Neural cell (in vitro differentiated cells): ENCODE measurements at regions not wholly inside any gene's neighbourhood (a gene's known extent, or its start where the extent isn't known, plus 50 kb on each side); places are given as distances from the start of the nearest gene placed in this dataset.

ENCODE experiments used
- EP300 ChIP-seq: fragments of 450-650 bp; conservative IDR thresholded peaks from 2 replicates; pipeline ENCODE4 v1.6.1; 2014; ENCODE audit warnings: antibody characterized with exemption, mild to moderate bottlenecking, moderate library complexity; ENCODE audit not compliant: poor library complexity, severe bottlenecking
- EZH2 ChIP-seq: fragments of 200-600, 300-800 bp; shearing (Covaris generic), sonication (generic); IDR thresholded peaks from 2 replicates; pipeline ENCODE4 v1.6.1; 2014; ENCODE audit warnings: antibody characterized with exemption, low read length, borderline replicate concordance, mild to moderate bottlenecking; ENCODE audit not compliant: insufficient read depth, poor library complexity, severe bottlenecking
- MXI1 ChIP-seq: fragments of 450-650 bp; conservative IDR thresholded peaks from 2 replicates; pipeline ENCODE4 v1.6.1; 2014; ENCODE audit warnings: antibody characterized with exemption, mild to moderate bottlenecking; ENCODE audit not compliant: poor library complexity, severe bottlenecking
- SMC3 ChIP-seq: fragments of 450-650 bp; conservative IDR thresholded peaks from 2 replicates; pipeline ENCODE4 v1.6.1; 2014; ENCODE audit warnings: antibody characterized with exemption, mild to moderate bottlenecking, moderate library complexity; ENCODE audit not compliant: poor library complexity
- TAF1 ChIP-seq: IDR thresholded peaks from 2 replicates; pipeline ENCODE4 v1.6.1; 2012; ENCODE audit warnings: low read depth
- TF ChIP-seq, protein P1 (sequence below): fragments of 450-650 bp; IDR thresholded peaks from 2 replicates; pipeline ENCODE4 v1.5.1; 2014; ENCODE audit warnings: antibody characterized with exemption, mild to moderate bottlenecking, moderate library complexity; ENCODE audit not compliant: poor library complexity, severe bottlenecking
- TF ChIP-seq, protein P2 (sequence below): IDR thresholded peaks from 2 replicates; pipeline ENCODE4 v1.6.1; 2012; ENCODE audit warnings: borderline replicate concordance

DNA sequence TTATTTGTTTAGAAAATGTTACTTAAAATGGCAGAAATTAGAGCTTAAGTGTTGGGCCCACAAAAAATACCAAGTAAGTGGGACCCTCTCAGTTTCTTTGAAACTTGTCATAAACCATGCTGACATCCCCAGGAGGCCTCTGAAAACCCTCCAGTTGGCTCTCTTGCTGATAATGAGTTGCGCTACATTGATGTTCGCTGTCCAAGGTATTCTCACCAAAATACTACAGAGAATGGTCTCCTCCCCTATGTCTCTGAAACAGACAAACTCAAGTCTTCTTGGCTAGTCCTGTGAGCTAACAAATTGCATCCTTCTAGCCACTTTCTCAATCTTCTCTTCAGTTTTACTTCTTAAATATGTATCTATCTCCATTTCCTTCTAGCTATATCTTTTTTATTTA lies 669.4 kb downstream of the IRS1 start:
- TF ChIP-seq, protein P1, sequence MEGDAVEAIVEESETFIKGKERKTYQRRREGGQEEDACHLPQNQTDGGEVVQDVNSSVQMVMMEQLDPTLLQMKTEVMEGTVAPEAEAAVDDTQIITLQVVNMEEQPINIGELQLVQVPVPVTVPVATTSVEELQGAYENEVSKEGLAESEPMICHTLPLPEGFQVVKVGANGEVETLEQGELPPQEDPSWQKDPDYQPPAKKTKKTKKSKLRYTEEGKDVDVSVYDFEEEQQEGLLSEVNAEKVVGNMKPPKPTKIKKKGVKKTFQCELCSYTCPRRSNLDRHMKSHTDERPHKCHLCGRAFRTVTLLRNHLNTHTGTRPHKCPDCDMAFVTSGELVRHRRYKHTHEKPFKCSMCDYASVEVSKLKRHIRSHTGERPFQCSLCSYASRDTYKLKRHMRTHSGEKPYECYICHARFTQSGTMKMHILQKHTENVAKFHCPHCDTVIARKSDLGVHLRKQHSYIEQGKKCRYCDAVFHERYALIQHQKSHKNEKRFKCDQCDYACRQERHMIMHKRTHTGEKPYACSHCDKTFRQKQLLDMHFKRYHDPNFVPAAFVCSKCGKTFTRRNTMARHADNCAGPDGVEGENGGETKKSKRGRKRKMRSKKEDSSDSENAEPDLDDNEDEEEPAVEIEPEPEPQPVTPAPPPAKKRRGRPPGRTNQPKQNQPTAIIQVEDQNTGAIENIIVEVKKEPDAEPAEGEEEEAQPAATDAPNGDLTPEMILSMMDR: no peak
- TF ChIP-seq EP300 (no peak), TAF1 (no peak), SMC3 (no peak), MXI1 (no peak), EZH2 (no peak)
- TF ChIP-seq, protein P2, sequence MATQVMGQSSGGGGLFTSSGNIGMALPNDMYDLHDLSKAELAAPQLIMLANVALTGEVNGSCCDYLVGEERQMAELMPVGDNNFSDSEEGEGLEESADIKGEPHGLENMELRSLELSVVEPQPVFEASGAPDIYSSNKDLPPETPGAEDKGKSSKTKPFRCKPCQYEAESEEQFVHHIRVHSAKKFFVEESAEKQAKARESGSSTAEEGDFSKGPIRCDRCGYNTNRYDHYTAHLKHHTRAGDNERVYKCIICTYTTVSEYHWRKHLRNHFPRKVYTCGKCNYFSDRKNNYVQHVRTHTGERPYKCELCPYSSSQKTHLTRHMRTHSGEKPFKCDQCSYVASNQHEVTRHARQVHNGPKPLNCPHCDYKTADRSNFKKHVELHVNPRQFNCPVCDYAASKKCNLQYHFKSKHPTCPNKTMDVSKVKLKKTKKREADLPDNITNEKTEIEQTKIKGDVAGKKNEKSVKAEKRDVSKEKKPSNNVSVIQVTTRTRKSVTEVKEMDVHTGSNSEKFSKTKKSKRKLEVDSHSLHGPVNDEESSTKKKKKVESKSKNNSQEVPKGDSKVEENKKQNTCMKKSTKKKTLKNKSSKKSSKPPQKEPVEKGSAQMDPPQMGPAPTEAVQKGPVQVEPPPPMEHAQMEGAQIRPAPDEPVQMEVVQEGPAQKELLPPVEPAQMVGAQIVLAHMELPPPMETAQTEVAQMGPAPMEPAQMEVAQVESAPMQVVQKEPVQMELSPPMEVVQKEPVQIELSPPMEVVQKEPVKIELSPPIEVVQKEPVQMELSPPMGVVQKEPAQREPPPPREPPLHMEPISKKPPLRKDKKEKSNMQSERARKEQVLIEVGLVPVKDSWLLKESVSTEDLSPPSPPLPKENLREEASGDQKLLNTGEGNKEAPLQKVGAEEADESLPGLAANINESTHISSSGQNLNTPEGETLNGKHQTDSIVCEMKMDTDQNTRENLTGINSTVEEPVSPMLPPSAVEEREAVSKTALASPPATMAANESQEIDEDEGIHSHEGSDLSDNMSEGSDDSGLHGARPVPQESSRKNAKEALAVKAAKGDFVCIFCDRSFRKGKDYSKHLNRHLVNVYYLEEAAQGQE: no peak
